Parathyroid adenoma (tissue), 2 donors: ENCODE measurements at regions not wholly inside any gene's neighbourhood (a gene's known extent, or its start where the extent isn't known, plus 50 kb on each side); places are given as distances from the start of the nearest gene placed in this dataset.

Experiments used
- H2AFZ ChIP-seq: fragments of 300-600 bp; sonication (generic); one replicate; pipeline ENCODE4 v1.7.0; 2017; ENCODE audit warnings: antibody characterized with exemption, mild to moderate bottlenecking
- H3K27ac ChIP-seq: fragments of 300-600 bp; sonication (generic); one replicate; pipeline ENCODE4 v1.7.0; 2017
- H3K27me3 ChIP-seq: fragments of 300-600 bp; sonication (generic); one replicate; pipeline ENCODE4 v1.7.0; 2017; ENCODE audit warnings: low read length; ENCODE audit not compliant: control insufficient read depth, insufficient read depth
- H3K36me3 ChIP-seq: fragments of 300-600 bp; sonication (generic); one replicate; pipeline ENCODE4 v1.7.0; 2017; ENCODE audit warnings: low read length; ENCODE audit not compliant: control insufficient read depth, insufficient read depth
- H3K4me1 ChIP-seq: fragments of 300-600 bp; sonication (generic); one replicate; pipeline ENCODE4 v1.7.0; 2017; ENCODE audit warnings: control low read depth
- H3K4me2 ChIP-seq: fragments of 300-600 bp; sonication (generic); one replicate; pipeline ENCODE4 v1.7.0; 2017; ENCODE audit warnings: low read length
- H3K4me3 ChIP-seq: fragments of 300-600 bp; sonication (generic); one replicate; pipeline ENCODE4 v1.7.0; 2017; ENCODE audit warnings: low read depth, low read length
- H3K79me2 ChIP-seq: fragments of 300-600 bp; sonication (generic); one replicate; pipeline ENCODE4 v1.7.0; 2017; ENCODE audit warnings: control low read depth
- H3K9ac ChIP-seq: fragments of 300-600 bp; sonication (generic); one replicate; pipeline ENCODE4 v1.7.0; 2017; ENCODE audit warnings: mild to moderate bottlenecking
- H3K9me3 ChIP-seq: fragments of 300-600 bp; sonication (generic); one replicate; pipeline ENCODE4 v1.7.0; 2017; ENCODE audit warnings: low read length; ENCODE audit not compliant: control insufficient read depth
- TF ChIP-seq, protein P1 (sequence below): fragments of 300-600 bp; sonication (generic); IDR thresholded peaks from one replicate; pipeline ENCODE4 v1.7.0; 2017; ENCODE audit warnings: antibody characterized with exemption, mild to moderate bottlenecking
- donor health status: primary hyperparathyroidism.

DNA sequence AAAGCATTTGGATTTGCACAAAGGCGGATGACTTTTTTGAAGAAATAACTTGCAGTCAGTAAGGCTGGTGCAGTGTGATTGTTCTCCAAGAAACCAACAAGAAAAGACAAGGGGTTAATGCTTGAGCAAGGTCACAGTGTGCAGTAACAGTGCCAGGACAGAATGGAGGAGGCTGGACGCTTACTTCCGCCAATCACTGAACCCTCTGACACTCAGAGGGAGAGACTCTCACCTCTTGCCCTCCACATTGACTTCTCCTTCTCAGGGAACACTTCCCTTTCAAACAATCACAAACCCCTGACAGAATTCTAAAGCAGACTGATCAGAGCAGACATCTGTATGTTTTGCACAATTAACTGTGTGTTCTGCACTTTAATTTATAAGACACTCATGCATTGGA lies 228.4 kb downstream of the BLID start:
- no peak overlapping the region for H2AFZ ChIP-seq
- H3K9me3 ChIP-seq, result no peaks in the 10 kb centered on the region
- no peaks in the 10 kb centered on the region for H3K36me3 ChIP-seq
- H3K4me3 ChIP-seq, result no peak overlapping the region
- TF ChIP-seq, protein P1, sequence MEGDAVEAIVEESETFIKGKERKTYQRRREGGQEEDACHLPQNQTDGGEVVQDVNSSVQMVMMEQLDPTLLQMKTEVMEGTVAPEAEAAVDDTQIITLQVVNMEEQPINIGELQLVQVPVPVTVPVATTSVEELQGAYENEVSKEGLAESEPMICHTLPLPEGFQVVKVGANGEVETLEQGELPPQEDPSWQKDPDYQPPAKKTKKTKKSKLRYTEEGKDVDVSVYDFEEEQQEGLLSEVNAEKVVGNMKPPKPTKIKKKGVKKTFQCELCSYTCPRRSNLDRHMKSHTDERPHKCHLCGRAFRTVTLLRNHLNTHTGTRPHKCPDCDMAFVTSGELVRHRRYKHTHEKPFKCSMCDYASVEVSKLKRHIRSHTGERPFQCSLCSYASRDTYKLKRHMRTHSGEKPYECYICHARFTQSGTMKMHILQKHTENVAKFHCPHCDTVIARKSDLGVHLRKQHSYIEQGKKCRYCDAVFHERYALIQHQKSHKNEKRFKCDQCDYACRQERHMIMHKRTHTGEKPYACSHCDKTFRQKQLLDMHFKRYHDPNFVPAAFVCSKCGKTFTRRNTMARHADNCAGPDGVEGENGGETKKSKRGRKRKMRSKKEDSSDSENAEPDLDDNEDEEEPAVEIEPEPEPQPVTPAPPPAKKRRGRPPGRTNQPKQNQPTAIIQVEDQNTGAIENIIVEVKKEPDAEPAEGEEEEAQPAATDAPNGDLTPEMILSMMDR, result no peak
- no peaks in the 10 kb centered on the region for H3K27me3 ChIP-seq
- no peak overlapping the region for H3K9ac ChIP-seq
- H3K27ac ChIP-seq, result no peak overlapping the region
- no peaks in the 10 kb centered on the region for H3K4me1 ChIP-seq
- H3K4me2 ChIP-seq, result no peak overlapping the region
- H3K79me2 ChIP-seq, result no peaks in the 10 kb centered on the region

DNA sequence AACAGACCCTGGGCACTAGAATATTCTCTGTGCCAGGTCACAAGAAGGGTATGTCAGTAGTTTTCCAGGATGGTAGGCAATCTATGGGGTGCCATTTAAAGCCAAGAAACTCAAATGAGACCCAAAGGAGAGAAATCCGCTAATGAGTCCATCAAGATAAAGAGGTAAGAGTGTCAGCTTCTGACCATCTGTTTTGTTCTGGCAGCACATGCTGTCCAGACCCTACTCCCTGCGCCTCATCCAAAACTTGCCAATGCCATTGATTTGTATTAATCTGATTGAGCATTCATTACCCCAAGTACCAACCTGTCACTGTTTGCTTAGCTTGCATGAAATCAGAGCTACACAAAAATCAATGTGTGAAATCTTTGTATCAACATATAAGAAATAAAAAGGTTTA lies 229.0 kb downstream of the BLID start:
- Histone ChIP-seq H3K9me3 (no peaks in the 10 kb centered on the region), H3K27me3 (no peaks in the 10 kb centered on the region), H3K4me1 (no peaks in the 10 kb centered on the region), H3K4me2 (no peak overlapping the region), H3K9ac (no peak overlapping the region), H3K36me3 (no peaks in the 10 kb centered on the region), H2AFZ (no peak overlapping the region), H3K27ac (no peak overlapping the region), H3K4me3 (no peak overlapping the region), H3K79me2 (no peaks in the 10 kb centered on the region)
- TF ChIP-seq, protein P1, result no peak

DNA sequence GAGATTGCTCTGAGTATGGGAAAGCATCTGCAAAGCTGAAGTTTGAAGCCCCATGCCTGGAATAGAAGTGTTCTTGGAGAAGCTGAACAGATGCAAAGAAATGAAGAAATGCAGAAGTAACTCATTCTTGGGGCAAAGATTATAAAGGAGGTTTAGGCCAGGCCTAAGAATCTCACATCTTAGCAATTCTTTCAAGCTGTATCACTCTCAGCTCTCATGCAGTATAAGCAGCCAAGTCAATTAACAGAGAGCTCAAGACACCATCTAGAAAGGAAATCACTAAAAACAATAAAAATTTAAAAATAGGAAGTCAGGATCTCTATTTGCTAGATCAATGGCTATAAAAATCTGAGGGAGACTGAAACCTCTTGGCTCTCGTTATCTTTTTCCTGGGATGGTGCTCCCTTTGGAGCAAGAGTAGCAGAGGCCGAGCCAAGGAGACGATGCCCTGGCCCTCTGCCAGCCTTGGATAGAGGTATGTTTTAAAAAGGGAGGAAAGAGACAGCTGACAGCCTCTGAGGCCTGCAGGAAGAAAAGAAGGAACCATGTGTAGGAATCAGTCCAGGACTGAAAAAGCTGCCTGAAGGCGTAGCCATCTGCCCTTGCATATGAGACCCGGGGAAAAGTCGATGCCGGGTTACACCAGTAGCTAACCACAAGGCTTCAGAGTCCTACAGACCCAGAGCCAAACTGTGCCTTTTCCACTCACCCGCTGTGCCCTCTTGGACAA lies 229.8 kb downstream of the BLID start:
- H3K4me3 ChIP-seq, result no peak overlapping the region
- H3K27ac ChIP-seq, result no peak overlapping the region
- H3K27me3 ChIP-seq, result no peaks in the 10 kb centered on the region
- H3K4me2 ChIP-seq, result no peak overlapping the region
- H3K79me2 ChIP-seq, result no peaks in the 10 kb centered on the region
- H3K9me3 ChIP-seq, result no peaks in the 10 kb centered on the region
- H3K4me1 ChIP-seq, result no peaks in the 10 kb centered on the region
- TF ChIP-seq, protein P1, result no peak
- H3K9ac ChIP-seq, result no peak overlapping the region
- no peaks in the 10 kb centered on the region for H3K36me3 ChIP-seq
- no peak overlapping the region for H2AFZ ChIP-seq

DNA sequence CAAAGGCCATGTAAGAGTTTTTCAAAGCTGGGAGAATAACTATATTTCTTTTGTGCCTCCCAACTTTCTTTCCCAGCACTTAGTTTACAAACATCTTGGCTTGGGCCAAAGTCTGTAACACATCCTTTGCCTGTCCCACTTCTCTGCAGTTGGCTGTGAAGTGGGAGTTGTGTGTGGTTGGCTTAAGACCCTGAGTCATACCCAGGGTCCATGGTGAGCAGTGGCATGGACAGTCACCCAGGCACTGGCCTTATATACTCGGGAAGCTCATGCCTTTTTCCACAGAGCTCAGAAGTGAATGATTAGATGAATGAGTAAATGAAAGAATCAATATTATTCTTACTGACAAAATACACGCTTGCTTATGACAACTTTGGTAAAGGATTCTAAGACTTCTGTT lies 231.4 kb downstream of the BLID start:
- Histone ChIP-seq H3K9ac (no peak overlapping the region), H2AFZ (no peak overlapping the region), H3K27ac (no peak overlapping the region), H3K79me2 (no peaks in the 10 kb centered on the region), H3K4me1 (no peaks in the 10 kb centered on the region), H3K36me3 (no peaks in the 10 kb centered on the region), H3K4me2 (no peak overlapping the region), H3K9me3 (peaks cover under 1% of the 10 kb centered on the region), H3K27me3 (no peaks in the 10 kb centered on the region), H3K4me3 (no peak overlapping the region)
- TF ChIP-seq, protein P1, result no peak

DNA sequence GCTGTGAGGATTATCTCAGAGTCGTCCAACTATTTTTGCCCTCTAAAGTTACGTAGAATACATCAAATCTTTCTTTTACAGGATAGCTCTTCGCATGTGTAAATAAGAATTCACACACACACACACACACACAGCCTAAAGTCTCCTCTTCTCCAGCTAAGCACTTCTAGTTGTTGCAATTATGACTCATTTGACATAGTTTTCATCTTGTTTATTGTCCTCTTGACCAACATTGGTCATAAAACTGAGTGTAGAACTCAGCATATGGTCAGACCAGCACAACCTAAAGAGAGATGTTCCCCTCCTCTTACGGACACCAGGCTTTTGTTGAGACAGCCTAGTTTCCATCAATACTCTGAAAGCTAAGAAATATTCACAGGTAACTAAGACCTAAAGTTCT lies 234.2 kb downstream of the BLID start:
- no peaks in the 10 kb centered on the region for H3K36me3 ChIP-seq
- TF ChIP-seq, protein P1, result no peak
- no peaks in the 10 kb centered on the region for H3K79me2 ChIP-seq
- no peaks in the 10 kb centered on the region for H3K4me1 ChIP-seq
- no peak overlapping the region for H3K4me3 ChIP-seq
- no peak overlapping the region for H3K9ac ChIP-seq
- no peaks in the 10 kb centered on the region for H3K27me3 ChIP-seq
- no peak overlapping the region for H2AFZ ChIP-seq
- peaks cover 3% of the 10 kb centered on the region for H3K9me3 ChIP-seq
- H3K27ac ChIP-seq, result no peak overlapping the region
- no peak overlapping the region for H3K4me2 ChIP-seq
